ENCODE measurements at regions not wholly inside any gene's neighbourhood (a gene's known extent, or its start where the extent isn't known, plus 50 kb on each side); places are given as distances from the start of the nearest gene placed in this dataset.

DNA sequence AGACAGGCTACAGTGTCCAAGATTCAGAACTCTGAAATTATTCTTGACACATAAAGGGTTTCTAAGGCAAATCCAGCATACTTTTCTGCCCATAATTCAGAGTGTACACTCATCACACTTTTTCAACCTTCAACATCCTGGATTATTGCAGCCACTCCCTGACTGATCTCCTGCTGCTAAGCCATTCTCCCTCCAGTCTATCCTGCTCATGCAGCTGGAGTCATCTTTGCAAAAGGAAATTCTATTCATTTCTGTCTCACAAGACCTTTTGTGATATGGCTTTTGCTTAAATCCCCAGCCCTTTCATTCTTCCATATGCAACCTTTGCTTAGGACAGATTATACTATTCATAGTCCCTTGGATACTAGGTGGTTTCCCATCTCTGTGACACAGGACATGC is 236.1 kb upstream of the LDB2 start:
- Mint-ChIP-seq H3K27me3 (ENCODE audit: low read depth in 2 of 2) (peaks cover 0 to 5% of the 10 kb centered on the region in 2 donors), H3K27ac (no peak overlapping the region), H3K4me1 (no peaks in the 10 kb centered on the region), H3K4me3 (no peak overlapping the region), H3K36me3 (no peaks in the 10 kb centered on the region), H3K9me3 (peaks cover 6 to 9% of the 10 kb centered on the region in 2 donors)
- no peak for ATAC-seq
- TF ChIP-seq, protein P1, sequence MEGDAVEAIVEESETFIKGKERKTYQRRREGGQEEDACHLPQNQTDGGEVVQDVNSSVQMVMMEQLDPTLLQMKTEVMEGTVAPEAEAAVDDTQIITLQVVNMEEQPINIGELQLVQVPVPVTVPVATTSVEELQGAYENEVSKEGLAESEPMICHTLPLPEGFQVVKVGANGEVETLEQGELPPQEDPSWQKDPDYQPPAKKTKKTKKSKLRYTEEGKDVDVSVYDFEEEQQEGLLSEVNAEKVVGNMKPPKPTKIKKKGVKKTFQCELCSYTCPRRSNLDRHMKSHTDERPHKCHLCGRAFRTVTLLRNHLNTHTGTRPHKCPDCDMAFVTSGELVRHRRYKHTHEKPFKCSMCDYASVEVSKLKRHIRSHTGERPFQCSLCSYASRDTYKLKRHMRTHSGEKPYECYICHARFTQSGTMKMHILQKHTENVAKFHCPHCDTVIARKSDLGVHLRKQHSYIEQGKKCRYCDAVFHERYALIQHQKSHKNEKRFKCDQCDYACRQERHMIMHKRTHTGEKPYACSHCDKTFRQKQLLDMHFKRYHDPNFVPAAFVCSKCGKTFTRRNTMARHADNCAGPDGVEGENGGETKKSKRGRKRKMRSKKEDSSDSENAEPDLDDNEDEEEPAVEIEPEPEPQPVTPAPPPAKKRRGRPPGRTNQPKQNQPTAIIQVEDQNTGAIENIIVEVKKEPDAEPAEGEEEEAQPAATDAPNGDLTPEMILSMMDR (IDR thresholded peaks at IDR 0.05), result no peak
- H3K4me1 ChIP-seq (ENCODE audit: control insufficient read depth, insufficient read depth, low read length), result no peaks in the 10 kb centered on the region
- H3K4me3 ChIP-seq (ENCODE audit: low read length), result no peak overlapping the region
- DNase-seq, result no peak
- H3K27me3 ChIP-seq (ENCODE audit: control insufficient read depth, insufficient read depth, low read length), result no peaks in the 10 kb centered on the region
- intact Hi-C loops (cut with micrococcal nuclease), result no loop called here
- H3K9me3 ChIP-seq (ENCODE audit: control insufficient read depth, insufficient read depth, low read length), result peaks cover 10% of the 10 kb centered on the region
- no peaks in the 10 kb centered on the region for H3K36me3 ChIP-seq (ENCODE audit: control insufficient read depth, insufficient read depth, low read length)
- H3K27ac ChIP-seq (ENCODE audit: low read length), result no peak overlapping the region

DNA sequence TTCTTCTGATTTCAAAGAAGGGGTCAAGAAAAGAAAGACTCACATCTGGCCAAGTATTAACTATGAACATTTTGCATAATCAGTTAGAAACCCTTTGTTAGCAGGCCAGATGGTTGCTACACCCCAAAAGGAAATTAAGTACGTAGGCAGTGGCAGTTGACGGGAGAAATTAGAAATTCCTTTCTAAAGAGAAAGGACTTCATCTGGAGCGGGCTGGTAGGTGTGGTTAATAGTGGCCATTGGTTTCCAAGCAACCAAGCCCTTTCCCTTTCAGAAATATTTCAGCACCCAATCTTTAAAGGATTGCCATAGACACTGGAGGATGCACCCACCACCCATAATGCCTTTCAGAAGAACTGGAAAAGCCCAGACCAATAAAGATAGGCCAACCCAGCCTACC is 235.7 kb upstream of the LDB2 start:
- H3K36me3 Mint-ChIP-seq, result no peaks in the 10 kb centered on the region
- intact Hi-C loops (cut with micrococcal nuclease), result no loop called here
- peaks cover 7% of the 10 kb centered on the region for H3K9me3 ChIP-seq (ENCODE audit: control insufficient read depth, insufficient read depth, low read length)
- no peak for ATAC-seq
- no peak overlapping the region for H3K27ac Mint-ChIP-seq
- no peaks in the 10 kb centered on the region for H3K4me1 ChIP-seq (ENCODE audit: control insufficient read depth, insufficient read depth, low read length)
- peaks cover 0 to 5% of the 10 kb centered on the region in 2 donors for H3K27me3 Mint-ChIP-seq (ENCODE audit: low read depth in 2 of 2)
- H3K36me3 ChIP-seq (ENCODE audit: control insufficient read depth, insufficient read depth, low read length), result no peaks in the 10 kb centered on the region
- WGBS (ENCODE audit: insufficient coverage), result 82% methylated on average over 2 of the region's 3 CpGs
- H3K9me3 Mint-ChIP-seq, result peaks cover 6 to 9% of the 10 kb centered on the region in 2 donors
- no peaks in the 10 kb centered on the region for H3K27me3 ChIP-seq (ENCODE audit: control insufficient read depth, insufficient read depth, low read length)
- no peak overlapping the region for H3K27ac ChIP-seq (ENCODE audit: low read length)
- no peaks in the 10 kb centered on the region for H3K4me1 Mint-ChIP-seq
- TF ChIP-seq, protein P1 (IDR thresholded peaks at IDR 0.05), result no peak
- H3K4me3 ChIP-seq (ENCODE audit: low read length), result no peak overlapping the region
- no peak overlapping the region for H3K4me3 Mint-ChIP-seq
- no peak for DNase-seq

DNA sequence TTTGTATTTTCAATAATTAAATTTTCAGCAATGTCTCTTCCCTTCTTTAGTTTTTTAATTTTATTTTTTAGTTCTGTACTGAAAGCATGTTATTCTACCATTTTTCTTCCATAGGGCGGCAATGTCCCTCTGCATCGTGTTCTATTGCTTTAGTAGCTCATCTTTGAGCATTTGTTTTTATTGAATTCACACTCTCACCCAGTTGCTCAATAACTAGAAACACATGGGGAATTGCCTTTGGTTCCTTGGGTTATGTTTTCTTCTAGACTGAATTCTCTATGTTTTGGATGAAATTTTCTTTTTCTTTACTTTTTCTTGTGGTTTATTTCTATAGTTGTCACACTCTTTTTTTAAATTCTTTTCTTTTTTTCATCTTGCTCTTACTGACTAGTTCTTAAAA is 233.8 kb upstream of the LDB2 start:
- no peak for ATAC-seq
- Histone ChIP-seq H3K4me1 (ENCODE audit: control insufficient read depth, insufficient read depth, low read length) (no peaks in the 10 kb centered on the region), H3K27me3 (ENCODE audit: control insufficient read depth, insufficient read depth, low read length) (no peaks in the 10 kb centered on the region), H3K27ac (ENCODE audit: low read length) (no peak overlapping the region), H3K4me3 (ENCODE audit: low read length) (no peak overlapping the region), H3K36me3 (ENCODE audit: control insufficient read depth, insufficient read depth, low read length) (no peaks in the 10 kb centered on the region), H3K9me3 (ENCODE audit: control insufficient read depth, insufficient read depth, low read length) (no peaks in the 10 kb centered on the region)
- TF ChIP-seq, protein P1 (IDR thresholded peaks at IDR 0.05), result no peak
- 50% methylated on average over 1 of the region's 2 CpGs for WGBS (ENCODE audit: insufficient coverage)
- no peaks in the 10 kb centered on the region for H3K36me3 Mint-ChIP-seq
- peaks cover 6 to 9% of the 10 kb centered on the region in 2 donors for H3K9me3 Mint-ChIP-seq
- no peak for DNase-seq
- intact Hi-C loops (cut with micrococcal nuclease), result no loop called here
- H3K4me3 Mint-ChIP-seq, result no peak overlapping the region
- H3K27me3 Mint-ChIP-seq (ENCODE audit: low read depth in 2 of 2), result peaks cover 0 to 5% of the 10 kb centered on the region in 2 donors
- H3K27ac Mint-ChIP-seq, result no peak overlapping the region
- no peaks in the 10 kb centered on the region for H3K4me1 Mint-ChIP-seq

DNA sequence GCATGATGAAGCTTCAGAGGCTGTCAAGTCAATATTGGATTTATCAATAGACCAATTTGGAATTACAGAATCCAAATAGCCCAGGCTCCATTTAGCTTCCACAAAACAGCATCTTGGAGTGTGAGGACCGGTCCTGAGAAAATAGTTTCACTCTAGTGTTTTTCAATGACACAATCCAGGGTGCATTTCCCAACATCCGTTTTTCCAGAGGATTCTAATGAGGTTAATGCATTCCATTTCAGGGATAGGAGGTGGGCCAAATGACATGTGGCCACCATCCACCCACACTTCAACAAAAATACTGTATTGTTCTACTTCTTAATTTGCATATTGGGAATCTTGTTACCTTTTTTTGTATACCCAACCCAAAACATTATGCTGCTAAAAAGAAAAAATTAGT is 229.8 kb upstream of the LDB2 start:
- Mint-ChIP-seq H3K4me3 (no peak overlapping the region), H3K4me1 (no peaks in the 10 kb centered on the region), H3K27ac (no peak overlapping the region), H3K27me3 (ENCODE audit: low read depth in 2 of 2) (no peaks in the 10 kb centered on the region), H3K36me3 (no peaks in the 10 kb centered on the region), H3K9me3 (peaks cover 3 to 7% of the 10 kb centered on the region in 2 donors)
- TF ChIP-seq, protein P1 (IDR thresholded peaks at IDR 0.05), result no peak
- no peaks in the 10 kb centered on the region for H3K27me3 ChIP-seq (ENCODE audit: control insufficient read depth, insufficient read depth, low read length)
- no peak overlapping the region for H3K27ac ChIP-seq (ENCODE audit: low read length)
- H3K36me3 ChIP-seq (ENCODE audit: control insufficient read depth, insufficient read depth, low read length), result no peaks in the 10 kb centered on the region
- 83% methylated on average over 1 of the region's 2 CpGs for WGBS (ENCODE audit: insufficient coverage)
- no peaks in the 10 kb centered on the region for H3K4me1 ChIP-seq (ENCODE audit: control insufficient read depth, insufficient read depth, low read length)
- DNase-seq (no peak), ATAC-seq (no peak)
- H3K9me3 ChIP-seq (ENCODE audit: control insufficient read depth, insufficient read depth, low read length), result no peaks in the 10 kb centered on the region
- intact Hi-C loops (cut with micrococcal nuclease), result no loop called here
- no peak overlapping the region for H3K4me3 ChIP-seq (ENCODE audit: low read length)
